GM12891 (cell line): ENCODE measurements at regions not wholly inside any gene's neighbourhood (a gene's known extent, or its start where the extent isn't known, plus 50 kb on each side); places are given as distances from the start of the nearest gene placed in this dataset.

ENCODE experiments used
- DNase-seq: peaks from one replicate; pipeline ENCODE4 v3.0.0; 2011; ENCODE audit warnings: low spot score; ENCODE audit not compliant: insufficient read length
- FAIRE-seq: peaks from 2 replicates; lab custom pipeline; 2011; peaks lifted over from hg19 to GRCh38; lab: Jason Lieb, UNC
- PAX5 ChIP-seq: IDR thresholded peaks from 2 replicates; pipeline ENCODE4 v1.6.1; 2011; ENCODE audit warnings: low read length, moderate library complexity, mild to moderate bottlenecking; ENCODE audit not compliant: insufficient read depth, severe bottlenecking
- POLR2A ChIP-seq: IDR thresholded peaks from 2 replicates; pipeline ENCODE4 v1.6.1; 2011; ENCODE audit warnings: low read depth, low read length, control low read depth
- POLR2AphosphoS5 ChIP-seq: IDR thresholded peaks from 2 replicates; pipeline ENCODE4 v1.6.1; 2011; ENCODE audit warnings: low read depth, low read length, control low read depth
- POU2F2 ChIP-seq: IDR thresholded peaks from 2 replicates; pipeline ENCODE4 v1.6.1; 2011; ENCODE audit warnings: low read depth, mild to moderate bottlenecking, control low read depth, low read length, moderate library complexity
- SPI1 ChIP-seq: IDR thresholded peaks from 2 replicates; pipeline ENCODE4 v1.6.1; 2011; ENCODE audit warnings: low read depth, low read length, control low read depth
- TAF1 ChIP-seq: IDR thresholded peaks from 2 replicates; pipeline ENCODE4 v1.6.1; 2011; ENCODE audit warnings: low read depth, low read length, control low read depth

DNA sequence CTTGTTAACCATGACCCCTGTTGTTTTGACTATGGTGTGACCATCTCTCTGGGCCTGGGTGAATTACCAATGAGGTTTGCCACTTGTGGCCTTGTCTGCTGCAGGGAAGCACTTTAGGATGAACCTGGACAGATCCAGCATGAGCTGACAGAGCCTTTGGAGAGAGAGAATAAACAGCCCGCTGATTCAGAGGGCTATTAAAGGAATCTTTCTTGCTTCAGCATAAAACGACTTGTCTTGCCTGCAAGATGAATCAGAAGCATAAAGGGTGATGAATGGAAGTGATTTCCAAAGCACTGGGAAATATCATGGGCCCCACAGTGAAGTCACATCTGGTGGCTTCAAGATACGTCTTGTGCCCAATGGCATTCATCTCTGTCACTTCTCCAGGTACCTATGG lies 69.0 kb upstream of the WSCD2 start:
- no peak for FAIRE-seq
- TF ChIP-seq SPI1 (no peak), POLR2AphosphoS5 (no peak), POLR2A (no peak), POU2F2 (no peak), PAX5 (no peak), TAF1 (no peak)
- no peak for DNase-seq

GRCh38 chr12:108060903-108061302 lies 68.2 kb upstream of the WSCD2 start:
- DNase-seq = no peak
- no peak for FAIRE-seq
- no peak for TF ChIP-seq POLR2A
- TF ChIP-seq TAF1 = no peak
- TF ChIP-seq PAX5 = no peak
- no peak for TF ChIP-seq POU2F2
- no peak for TF ChIP-seq SPI1
- no peak for TF ChIP-seq POLR2AphosphoS5

DNA sequence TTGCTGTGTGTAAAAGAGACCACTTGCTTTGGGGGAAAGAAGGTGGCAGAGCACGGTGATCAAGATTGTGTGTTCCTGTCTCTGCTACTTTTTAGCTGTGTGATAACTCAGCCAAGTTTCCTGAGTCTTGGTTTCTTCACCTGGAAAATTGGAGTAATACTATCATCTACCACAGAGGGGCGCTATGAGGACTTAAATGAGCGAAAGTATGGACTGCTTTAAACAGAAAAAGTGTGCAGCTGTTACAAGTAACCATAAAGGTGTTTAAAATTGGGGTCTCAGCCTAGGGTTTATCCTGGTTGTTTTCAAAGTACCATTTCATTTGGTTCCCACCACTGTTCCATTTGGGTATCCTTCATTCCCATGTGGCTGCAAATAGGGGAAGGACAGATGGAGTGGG lies 65.9 kb upstream of the WSCD2 start:
- no peak for FAIRE-seq
- no peak for TF ChIP-seq PAX5
- TF ChIP-seq TAF1 = no peak
- TF ChIP-seq POLR2A = no peak
- TF ChIP-seq POU2F2 = no peak
- TF ChIP-seq POLR2AphosphoS5 = no peak
- TF ChIP-seq SPI1 = no peak
- no peak for DNase-seq

- TF ChIP-seq POU2F2 (no peak), POLR2A (no peak), PAX5 (no peak), SPI1 (no peak), TAF1 (no peak), POLR2AphosphoS5 (no peak)
- no peak for FAIRE-seq
- no peak for DNase-seq
Measured at GRCh38 chr12:108065069-108065468, 64.0 kb upstream of the WSCD2 start.

- FAIRE-seq (no peak), DNase-seq (no peak)
- TF ChIP-seq PAX5 = no peak
Measured at GRCh38 chr12:108066583-108067577, 62.2 kb upstream of the WSCD2 start.

- TF ChIP-seq TAF1 = no peak
- TF ChIP-seq POU2F2 = no peak
- no peak for TF ChIP-seq POLR2AphosphoS5
- no peak for TF ChIP-seq PAX5
- TF ChIP-seq POLR2A = no peak
- TF ChIP-seq SPI1 = no peak
- DNase-seq (no peak), FAIRE-seq (no peak)
Measured at GRCh38 chr12:108069651-108070165, 59.4 kb upstream of the WSCD2 start.

DNA sequence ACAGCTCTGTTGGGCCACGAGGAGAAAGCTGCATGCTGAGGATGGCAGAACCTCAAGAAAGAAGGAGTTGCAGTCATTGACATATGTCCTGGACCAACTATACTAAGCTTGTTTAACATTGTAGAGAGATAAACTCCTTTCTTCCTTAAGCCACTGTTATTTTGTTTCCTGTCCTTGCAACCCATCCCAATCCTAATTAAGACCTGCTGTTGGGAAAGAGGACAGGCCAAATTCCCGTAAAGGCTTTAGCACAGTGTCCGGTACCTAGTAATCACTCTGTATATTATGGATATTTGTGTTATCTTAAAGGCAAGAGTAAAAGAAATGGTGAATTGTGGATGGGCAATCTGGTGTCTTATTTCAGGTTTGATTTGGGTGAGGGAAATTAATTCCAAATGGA lies 53.5 kb upstream of the WSCD2 start:
- TF ChIP-seq POLR2A (no peak), PAX5 (no peak), POU2F2 (no peak), TAF1 (no peak), SPI1 (no peak), POLR2AphosphoS5 (no peak)
- DNase-seq (no peak), FAIRE-seq (no peak)

- DNase-seq (no peak), FAIRE-seq (no peak)
- no peak for TF ChIP-seq TAF1
- TF ChIP-seq SPI1 = no peak
- no peak for TF ChIP-seq POU2F2
- TF ChIP-seq POLR2AphosphoS5 = no peak
- no peak for TF ChIP-seq POLR2A
- no peak for TF ChIP-seq PAX5
Measured at GRCh38 chr12:108076556-108076955, 52.5 kb upstream of the WSCD2 start.

DNA sequence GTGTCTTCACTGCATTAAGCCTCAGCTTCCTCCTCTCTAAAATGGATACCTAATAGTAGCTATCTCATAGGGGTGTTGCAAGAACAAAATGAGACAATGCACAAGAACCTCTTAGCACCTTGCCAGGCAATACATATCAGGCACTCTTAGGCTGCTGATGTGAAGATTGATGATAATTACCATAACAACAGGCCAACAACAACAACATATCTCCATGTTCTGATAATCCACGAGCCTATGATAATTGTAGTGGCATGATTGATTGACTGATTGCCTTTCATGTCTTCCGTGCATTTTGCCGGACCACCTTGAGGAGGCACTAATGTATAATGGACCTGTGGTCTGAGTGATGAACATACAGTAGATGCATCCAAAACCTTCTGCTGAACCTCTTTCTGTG lies 50.7 kb upstream of the WSCD2 start:
- no peak for FAIRE-seq
- TF ChIP-seq SPI1 (no peak), TAF1 (no peak), POLR2AphosphoS5 (no peak), POLR2A (no peak), PAX5 (no peak)
- no peak for DNase-seq
